HAP-1 (cell line): ENCODE measurements at regions not wholly inside any gene's neighbourhood (a gene's known extent, or its start where the extent isn't known, plus 50 kb on each side); places are given as distances from the start of the nearest gene placed in this dataset.

ENCODE experiments used
- DNase-seq, 2 experiments: peaks; one replicate each; pipeline ENCODE4 v3.0.0-alpha.2; 2016 to 2020; ENCODE audit warnings: low spot score in 2 of 2
- H3K27me3 ChIP-seq: fragments of 250-450 bp; sonication (Bioruptor Pico); 2 replicates; pipeline ENCODE4 v1.5.1; 2020; ENCODE audit warnings: low read depth, mild to moderate bottlenecking, moderate library complexity
- H3K36me3 ChIP-seq: fragments of 250-450 bp; sonication (Bioruptor Pico); replicated peaks from 2 replicates; pipeline ENCODE4 v1.5.1; 2020; ENCODE audit warnings: mild to moderate bottlenecking
- H3K4me1 ChIP-seq: fragments of 250-450 bp; sonication (Bioruptor Pico); 2 replicates; pipeline ENCODE4 v1.5.1; 2020; ENCODE audit warnings: mild to moderate bottlenecking
- H3K4me3 ChIP-seq: fragments of 250-450 bp; sonication (Bioruptor Pico); 2 replicates; pipeline ENCODE4 v1.5.1; 2020; ENCODE audit warnings: mild to moderate bottlenecking, moderate library complexity
- H3K9me3 ChIP-seq: fragments of 250-450 bp; sonication (Bioruptor Pico); 2 replicates; pipeline ENCODE4 v1.5.1; 2020; ENCODE audit warnings: mild to moderate bottlenecking, moderate library complexity
- in situ Hi-C: fragments of 300-500 bp; cut with MboI; formaldehyde crosslinking; loops from 3 replicates; pipeline ENCODE4 v1.14.3; 2020; ENCODE audit warnings: low sequenced_read_pairs, inconsistent platforms, mixed read lengths

DNA sequence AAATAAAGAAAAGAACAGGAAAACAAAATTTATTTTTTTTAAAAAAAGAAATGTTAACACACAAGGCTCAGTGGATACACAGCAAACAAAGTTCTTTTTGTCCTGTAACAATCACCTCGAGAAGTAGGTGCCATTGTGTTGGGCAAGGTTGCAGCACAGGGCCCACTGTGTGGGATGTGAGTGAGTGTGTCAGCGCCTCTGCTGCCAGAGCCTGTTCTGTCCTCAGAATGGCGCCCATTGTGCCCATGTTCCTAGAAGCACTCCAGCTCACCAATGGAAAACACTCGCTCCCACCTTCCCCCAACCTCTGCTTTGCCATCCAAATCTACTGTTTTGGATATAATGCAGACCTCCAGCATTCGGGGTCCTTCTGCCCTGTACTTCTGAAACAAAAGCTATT is 84.9 kb upstream of the CLDN18 start:
- Histone ChIP-seq H3K4me1 (no peaks in the 10 kb centered on the region; the same call in 1 of the 2 replicates), H3K4me3 (no peak overlapping the region), H3K9me3 (no peaks in the 10 kb centered on the region), H3K36me3 (no peaks in the 10 kb centered on the region), H3K27me3 (peaks cover 5% of the 10 kb centered on the region)
- in situ Hi-C loops = loop anchor here (25.0 kb wide), 1 partner anchor 813 kb away; no protein-coding TSS in a partner anchor
- DNase-seq = no peak

DNA sequence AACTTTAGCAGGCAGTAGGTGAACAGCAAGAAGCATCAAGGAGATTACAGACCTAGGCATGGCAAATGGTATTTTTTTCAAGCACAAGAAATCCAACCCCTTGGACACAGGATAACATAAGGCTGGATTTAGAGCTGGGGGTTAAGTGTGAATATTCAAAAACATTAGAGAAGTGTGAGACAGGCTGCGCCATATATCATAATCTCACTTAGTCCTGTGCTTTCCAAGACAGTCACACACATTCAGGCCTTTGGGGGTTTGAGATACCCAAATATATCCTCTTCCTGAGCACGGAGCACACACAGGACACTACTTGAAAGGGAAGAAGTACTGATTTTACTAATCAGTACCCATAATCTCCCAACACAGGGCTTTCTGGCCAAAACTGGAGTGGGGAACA is 83.0 kb upstream of the CLDN18 start:
- H3K27me3 ChIP-seq = peaks cover 15% of the 10 kb centered on the region

DNA sequence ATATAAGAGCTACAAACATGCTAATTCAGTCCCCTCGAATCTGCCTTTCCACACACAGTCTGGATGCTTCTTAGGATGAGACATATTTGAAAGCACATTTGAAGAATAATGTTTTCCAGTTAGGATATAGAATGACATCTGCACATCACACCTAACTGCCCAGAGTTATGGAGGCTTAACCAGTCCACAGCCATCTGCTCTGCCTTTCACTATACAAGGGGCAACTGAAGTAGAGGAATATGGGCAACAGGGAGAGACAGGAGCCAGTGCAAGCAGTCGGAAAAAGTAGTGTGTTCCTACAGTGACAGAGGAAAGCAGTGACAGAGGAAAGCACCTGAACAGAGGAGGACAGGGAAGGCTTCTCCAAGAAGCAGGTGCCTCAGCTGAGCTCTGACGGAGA is 79.0 kb upstream of the CLDN18 start:
- Histone ChIP-seq H3K9me3 (no peaks in the 10 kb centered on the region), H3K27me3 (peaks cover 10% of the 10 kb centered on the region), H3K4me3 (no peak overlapping the region), H3K36me3 (no peaks in the 10 kb centered on the region), H3K4me1 (no peaks in the 10 kb centered on the region)
- DNase-seq = no peak
- in situ Hi-C loops = loop anchor here (25.0 kb wide), 1 partner anchor 819 kb away; no protein-coding TSS in a partner anchor

More for the DNA sequence above, 83.0 kb upstream of the CLDN18 start:
- H3K9me3 ChIP-seq = no peaks in the 10 kb centered on the region
- DNase-seq = no peak
- in situ Hi-C loops = loop anchor here (25.0 kb wide), 1 partner anchor 815 kb away; no protein-coding TSS in a partner anchor
- H3K4me1 ChIP-seq = no peaks in the 10 kb centered on the region; the same call in 1 of the 2 replicates
- H3K4me3 ChIP-seq = no peak overlapping the region
- no peaks in the 10 kb centered on the region for H3K36me3 ChIP-seq

DNA sequence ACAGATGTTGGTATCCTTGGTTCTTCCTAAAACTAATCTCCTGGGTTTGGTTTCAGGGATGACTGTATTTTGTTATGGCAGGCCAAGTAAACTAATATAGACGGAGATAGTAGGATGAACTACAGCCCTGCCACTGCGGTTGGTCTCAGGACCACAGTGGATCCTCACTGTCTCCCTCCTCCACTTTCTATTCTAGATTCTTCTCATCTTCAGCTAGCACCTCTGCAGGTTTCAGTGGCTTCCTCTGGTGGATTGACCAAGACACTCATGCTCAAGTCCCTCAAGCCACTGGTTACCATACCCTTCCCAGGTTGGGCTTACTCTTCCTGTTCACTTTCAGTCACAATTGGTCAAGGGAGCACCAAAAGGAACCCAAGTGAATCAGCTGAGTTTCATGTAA is 71.1 kb upstream of the CLDN18 start:
- in situ Hi-C loops = loop anchor here (25.0 kb wide), 1 partner anchor 827 kb away; no protein-coding TSS in a partner anchor
- no peak overlapping the region for H3K4me3 ChIP-seq

DNA sequence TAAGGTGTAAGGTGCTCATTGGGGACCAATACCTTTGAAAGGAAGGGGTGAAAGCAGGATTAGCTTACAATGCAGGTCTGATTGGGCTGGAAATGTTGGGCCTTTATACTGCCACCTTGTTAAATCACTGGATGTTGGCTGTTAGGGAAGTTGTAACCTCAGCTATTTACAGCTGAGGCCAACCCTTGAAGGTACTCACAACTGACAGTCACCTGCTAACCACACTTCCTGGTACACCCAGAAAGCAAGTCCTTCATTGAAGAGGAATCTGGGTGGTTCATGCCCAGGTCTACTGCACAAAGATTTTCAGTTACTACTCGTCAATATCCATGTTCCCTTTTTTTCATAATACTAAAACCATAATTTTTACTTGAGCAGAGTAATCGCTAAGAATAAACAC is 65.4 kb upstream of the CLDN18 start:
- Histone ChIP-seq H3K4me3 (no peak overlapping the region), H3K4me1 (no peaks in the 10 kb centered on the region), H3K27me3 (no peaks in the 10 kb centered on the region; the same call in 1 of the 2 replicates), H3K9me3 (no peaks in the 10 kb centered on the region), H3K36me3 (no peaks in the 10 kb centered on the region)
- in situ Hi-C loops = loop anchor here (25.0 kb wide), 1 partner anchor 832 kb away; no protein-coding TSS in a partner anchor
- DNase-seq = no peak

More for the DNA sequence above, 71.1 kb upstream of the CLDN18 start:
- no peaks in the 10 kb centered on the region for H3K4me1 ChIP-seq
- no peaks in the 10 kb centered on the region; the same call in 1 of the 2 replicates for H3K27me3 ChIP-seq
- DNase-seq = no peak
- no peaks in the 10 kb centered on the region for H3K9me3 ChIP-seq
- no peaks in the 10 kb centered on the region for H3K36me3 ChIP-seq

DNA sequence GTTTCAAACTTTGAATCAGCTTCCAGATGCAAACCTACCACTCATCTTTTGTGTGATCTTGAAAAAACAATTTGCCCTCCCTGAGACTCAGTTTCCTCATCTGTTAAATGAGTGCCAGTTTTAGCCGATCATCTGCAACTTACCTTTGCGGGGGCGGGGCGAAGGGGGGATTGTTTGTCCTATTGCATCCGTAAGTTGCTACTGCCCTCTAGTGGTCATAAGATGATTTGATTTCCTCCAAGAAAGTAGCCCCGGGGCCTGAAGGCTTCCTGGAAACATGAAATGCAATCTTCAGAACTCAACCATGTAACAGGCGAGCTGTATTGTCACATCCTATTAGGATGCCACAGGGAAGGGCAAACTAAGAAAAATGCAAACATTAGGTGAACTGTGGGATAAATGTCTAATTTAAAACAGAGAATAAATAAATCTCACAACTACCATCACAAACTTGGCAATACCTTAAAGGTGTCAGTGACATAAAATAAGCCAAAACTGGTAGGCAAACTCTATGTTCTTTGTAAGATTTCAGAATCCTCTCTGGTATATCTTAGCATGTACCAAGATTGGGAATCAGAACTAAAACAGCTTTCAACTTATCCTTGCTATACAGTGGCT is 63.5 kb upstream of the CLDN18 start:
- Histone ChIP-seq H3K4me3 (no peak overlapping the region), H3K27me3 (no peaks in the 10 kb centered on the region; the same call in 1 of the 2 replicates), H3K4me1 (no peaks in the 10 kb centered on the region), H3K36me3 (no peaks in the 10 kb centered on the region), H3K9me3 (no peaks in the 10 kb centered on the region)
- in situ Hi-C loops = loop anchor here (25.0 kb wide), 1 partner anchor 834 kb away; no protein-coding TSS in a partner anchor
- peak; percentile 64 to 78 for DNase-seq

DNA sequence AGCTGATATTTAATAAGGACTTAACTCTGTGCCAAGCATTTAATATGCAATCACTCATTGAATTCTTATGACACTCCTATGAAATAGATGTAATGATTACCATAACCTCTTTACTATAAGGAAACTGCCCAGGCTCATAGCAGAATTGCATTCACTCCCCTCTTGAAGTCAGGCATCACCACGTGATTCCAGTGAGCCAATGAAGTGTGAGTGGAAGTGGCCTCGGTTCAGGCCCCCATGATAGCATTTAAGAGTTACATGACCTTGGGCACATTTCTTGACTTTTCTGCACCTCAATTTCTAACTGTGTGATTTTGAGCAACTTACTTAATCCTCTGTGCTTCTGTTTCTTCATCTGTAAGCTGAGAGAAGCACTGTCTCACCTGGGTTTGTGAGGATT is 62.8 kb upstream of the CLDN18 start:
- in situ Hi-C loops = loop anchor here (25.0 kb wide), 1 partner anchor 835 kb away; no protein-coding TSS in a partner anchor

DNA sequence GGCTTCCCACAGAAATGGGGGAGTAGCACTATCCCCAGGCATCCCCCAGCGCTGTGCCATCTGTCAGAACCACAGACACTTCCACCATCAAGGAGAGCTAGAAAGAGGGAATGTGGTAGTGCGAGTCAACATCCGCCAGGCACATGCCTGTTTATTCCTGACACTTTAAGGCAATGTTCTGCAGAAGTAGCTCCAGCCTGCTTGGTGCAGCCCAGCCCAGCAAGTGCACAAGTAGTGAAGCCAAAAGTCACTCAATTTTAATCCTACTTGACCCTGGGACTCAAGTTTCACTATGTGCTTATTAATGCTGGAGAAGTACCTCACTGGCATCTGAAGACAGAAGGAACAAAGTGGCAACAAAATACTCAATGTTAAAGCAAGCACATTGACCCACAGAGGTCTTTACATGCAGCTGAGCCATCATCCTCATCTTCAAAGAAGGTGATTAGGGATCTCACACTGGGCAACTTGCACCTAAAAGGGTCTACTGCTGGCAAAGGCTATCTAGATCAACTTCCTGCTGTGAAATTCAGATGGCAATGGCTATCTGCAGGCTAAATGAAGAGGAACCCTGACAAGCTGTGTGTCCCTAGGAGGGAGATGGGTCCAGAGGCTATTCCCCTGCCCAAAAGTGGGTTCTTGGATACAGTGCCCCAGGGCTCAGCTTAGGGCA is 61.4 kb upstream of the CLDN18 start:
- Histone ChIP-seq H3K36me3 (no peaks in the 10 kb centered on the region), H3K9me3 (no peaks in the 10 kb centered on the region), H3K4me3 (no peak overlapping the region), H3K4me1 (no peaks in the 10 kb centered on the region), H3K27me3 (0 out of 2 replicates have a peak, but pooled peaks cover 4% of the 10 kb centered on the region)
- no peak for DNase-seq
- in situ Hi-C loops = loop anchor here (25.0 kb wide), 1 partner anchor 836 kb away; no protein-coding TSS in a partner anchor

More for the DNA sequence above, 62.8 kb upstream of the CLDN18 start:
- DNase-seq = no peak
- Histone ChIP-seq H3K4me1 (no peaks in the 10 kb centered on the region), H3K9me3 (no peaks in the 10 kb centered on the region), H3K4me3 (no peak overlapping the region), H3K36me3 (no peaks in the 10 kb centered on the region), H3K27me3 (no peaks in the 10 kb centered on the region)

DNA sequence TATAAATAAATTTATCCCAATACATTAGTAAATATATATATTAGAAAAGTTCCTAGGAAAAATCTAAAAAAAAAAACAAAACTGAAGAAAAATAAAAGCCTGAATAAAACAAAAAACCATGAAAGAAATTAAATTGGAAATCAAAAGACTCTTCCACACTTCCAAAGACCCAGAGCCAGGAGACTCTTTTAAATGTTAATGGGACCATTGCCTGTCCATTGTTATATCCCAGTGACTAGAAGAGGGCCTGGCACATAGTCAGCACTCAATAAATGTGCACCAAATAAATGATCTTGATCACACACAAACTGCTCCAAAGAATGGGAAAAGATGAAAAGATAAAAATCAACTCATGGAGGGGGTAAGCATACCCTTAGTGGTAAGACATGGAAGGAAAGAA is 51.3 kb upstream of the CLDN18 start:
- no peaks in the 10 kb centered on the region for H3K9me3 ChIP-seq
- in situ Hi-C loops = no loop called here
- no peak overlapping the region for H3K4me3 ChIP-seq
- peaks cover 3% of the 10 kb centered on the region for H3K27me3 ChIP-seq
- H3K4me1 ChIP-seq = no peaks in the 10 kb centered on the region; the same call in 1 of the 2 replicates
- peak in 1 of 2 experiments; percentile 27 for DNase-seq
- H3K36me3 ChIP-seq = no peaks in the 10 kb centered on the region
